Right atrium auricular region (tissue), 2 donors: ENCODE measurements at regions not wholly inside any gene's neighbourhood (a gene's known extent, or its start where the extent isn't known, plus 50 kb on each side); places are given as distances from the start of the nearest gene placed in this dataset.

ENCODE experiments used
- DNase-seq: peaks from one replicate; pipeline ENCODE4 v3.0.0-alpha.2; 2019; ENCODE audit warnings: low spot score
- H3K27ac ChIP-seq, 2 donors: fragments of 200-600 bp; sonication (generic); 1 replicate in 1 of 2; 2 replicates in 1 of 2; pipeline ENCODE4 v1.5.1; 2016 to 2019
- H3K27me3 ChIP-seq, 2 donors: fragments of 200-600 bp; sonication (generic); one replicate each; pipeline versions ENCODE4 v1.5.1 to v1.6.0; 2017 to 2019
- H3K36me3 ChIP-seq: fragments of 200-600 bp; sonication (generic); one replicate; pipeline ENCODE4 v1.5.1; 2016
- H3K4me1 ChIP-seq, 2 donors: fragments of 200-600 bp; sonication (generic); one replicate each; pipeline versions ENCODE4 v1.5.1 to v1.6.0; 2017 to 2019
- H3K4me3 ChIP-seq, 2 donors: fragments of 200-600 bp; sonication (generic); 1 replicate in 1 of 2; 2 replicates in 1 of 2; pipeline ENCODE4 v1.5.1; 2017 to 2019; ENCODE audit warnings: mild to moderate bottlenecking in 1 of 2, moderate library complexity in 1 of 2
- H3K9me3 ChIP-seq, 2 donors: fragments of 200-600 bp; sonication (generic); one replicate each; pipeline ENCODE4 v1.5.1; 2019
- TF ChIP-seq, protein P1 (sequence below), 2 donors: fragments of 200-600 bp; sonication (generic); IDR thresholded peaks; one replicate each; pipeline ENCODE4 v1.5.1; 2019; ENCODE audit warnings: antibody characterized with exemption in 2 of 2

DNA sequence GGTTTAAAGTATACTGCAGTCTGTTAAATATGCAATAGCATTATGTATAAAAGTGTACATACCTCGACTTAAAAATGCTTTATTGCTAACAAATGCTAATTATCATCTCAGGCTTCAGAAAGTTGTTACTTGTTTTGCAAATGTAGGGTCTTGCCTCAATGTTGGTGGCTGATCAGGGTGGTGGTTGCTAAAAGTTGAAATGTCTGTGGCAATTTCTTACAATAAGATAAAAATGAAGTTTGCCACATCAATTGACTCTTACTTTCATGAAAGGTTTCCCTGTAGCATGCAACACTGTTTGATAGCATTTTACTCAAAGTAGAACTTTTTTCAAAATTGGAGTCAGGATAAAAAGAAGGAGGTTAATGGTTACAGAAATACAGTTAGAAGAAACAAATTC, 407.7 kb upstream of the OR4E1 start:
- H3K27ac ChIP-seq, result no peak overlapping the region
- H3K4me3 ChIP-seq, result no peak overlapping the region
- no peaks in the 10 kb centered on the region for H3K4me1 ChIP-seq
- DNase-seq, result no peak
- H3K27me3 ChIP-seq, result no peaks in the 10 kb centered on the region
- H3K36me3 ChIP-seq, result no peaks in the 10 kb centered on the region
- TF ChIP-seq, protein P1, sequence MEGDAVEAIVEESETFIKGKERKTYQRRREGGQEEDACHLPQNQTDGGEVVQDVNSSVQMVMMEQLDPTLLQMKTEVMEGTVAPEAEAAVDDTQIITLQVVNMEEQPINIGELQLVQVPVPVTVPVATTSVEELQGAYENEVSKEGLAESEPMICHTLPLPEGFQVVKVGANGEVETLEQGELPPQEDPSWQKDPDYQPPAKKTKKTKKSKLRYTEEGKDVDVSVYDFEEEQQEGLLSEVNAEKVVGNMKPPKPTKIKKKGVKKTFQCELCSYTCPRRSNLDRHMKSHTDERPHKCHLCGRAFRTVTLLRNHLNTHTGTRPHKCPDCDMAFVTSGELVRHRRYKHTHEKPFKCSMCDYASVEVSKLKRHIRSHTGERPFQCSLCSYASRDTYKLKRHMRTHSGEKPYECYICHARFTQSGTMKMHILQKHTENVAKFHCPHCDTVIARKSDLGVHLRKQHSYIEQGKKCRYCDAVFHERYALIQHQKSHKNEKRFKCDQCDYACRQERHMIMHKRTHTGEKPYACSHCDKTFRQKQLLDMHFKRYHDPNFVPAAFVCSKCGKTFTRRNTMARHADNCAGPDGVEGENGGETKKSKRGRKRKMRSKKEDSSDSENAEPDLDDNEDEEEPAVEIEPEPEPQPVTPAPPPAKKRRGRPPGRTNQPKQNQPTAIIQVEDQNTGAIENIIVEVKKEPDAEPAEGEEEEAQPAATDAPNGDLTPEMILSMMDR (IDR thresholded peaks at IDR 0.05), result no peak
- H3K9me3 ChIP-seq, result no peaks in the 10 kb centered on the region

DNA sequence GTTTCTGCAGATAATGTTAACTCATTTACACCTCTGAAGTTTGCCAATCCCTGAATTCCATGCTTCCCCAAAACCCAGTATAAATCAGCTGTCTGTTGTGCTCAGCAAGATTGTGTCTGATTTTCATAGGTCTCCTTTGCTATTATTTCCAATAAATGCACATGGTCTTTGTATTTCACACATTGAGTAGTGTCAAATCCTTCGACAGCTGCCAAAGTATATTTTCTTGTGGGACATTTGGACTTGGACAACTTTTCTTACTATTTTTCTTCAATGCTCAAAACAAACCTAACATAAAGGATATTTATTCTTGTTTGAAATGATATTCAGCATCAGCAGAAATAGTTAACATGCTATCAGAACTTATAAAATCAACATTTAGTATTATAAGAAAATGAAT, 406.1 kb upstream of the OR4E1 start:
- TF ChIP-seq, protein P1 (IDR thresholded peaks at IDR 0.05), result no peak
- Histone ChIP-seq H3K4me3 (no peak overlapping the region), H3K27me3 (no peaks in the 10 kb centered on the region), H3K27ac (no peak overlapping the region), H3K36me3 (no peaks in the 10 kb centered on the region), H3K4me1 (no peaks in the 10 kb centered on the region), H3K9me3 (no peaks in the 10 kb centered on the region)
- DNase-seq, result no peak

DNA sequence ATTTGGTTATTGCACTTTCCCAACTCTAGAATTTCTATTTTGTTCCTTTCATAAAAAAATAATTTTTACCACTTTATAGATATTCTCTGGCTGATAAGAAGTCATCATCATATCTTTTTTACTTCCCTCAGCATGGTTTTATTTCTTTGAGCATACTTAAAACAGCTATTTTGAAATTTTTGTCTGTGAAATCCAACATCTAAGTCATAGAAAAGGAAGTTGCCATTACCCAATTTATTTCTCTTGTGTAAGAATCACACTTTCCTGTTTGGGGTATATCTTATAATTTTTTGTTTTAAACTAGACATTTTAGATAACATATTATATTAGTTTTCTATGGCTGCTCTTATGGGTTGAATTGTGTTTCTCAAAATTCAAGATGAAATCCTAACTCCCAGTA, 400.2 kb upstream of the OR4E1 start:
- H3K27me3 ChIP-seq, result no peaks in the 10 kb centered on the region

GRCh38 chr14:22071006-22071405, 397.4 kb upstream of the OR4E1 start:
- no peak for DNase-seq
- TF ChIP-seq, protein P1 (IDR thresholded peaks at IDR 0.05), result no peak
- no peak overlapping the region for H3K4me3 ChIP-seq
- peaks cover 0 to 10% of the 10 kb centered on the region in 2 donors for H3K4me1 ChIP-seq
- H3K27ac ChIP-seq, result no peak overlapping the region
- H3K27me3 ChIP-seq, result no peaks in the 10 kb centered on the region
- no peaks in the 10 kb centered on the region for H3K36me3 ChIP-seq
- H3K9me3 ChIP-seq, result peaks cover 0 to 7% of the 10 kb centered on the region in 2 donors

More for the DNA sequence above, 400.2 kb upstream of the OR4E1 start:
- Histone ChIP-seq H3K4me3 (no peak overlapping the region), H3K27ac (no peak overlapping the region), H3K4me1 (peaks cover 0 to 10% of the 10 kb centered on the region in 2 donors), H3K9me3 (peaks cover 0 to 7% of the 10 kb centered on the region in 2 donors), H3K36me3 (no peaks in the 10 kb centered on the region)
- no peak for DNase-seq
- TF ChIP-seq, protein P1 (IDR thresholded peaks at IDR 0.05), result no peak

- Histone ChIP-seq H3K4me3 (no peak overlapping the region), H3K36me3 (no peaks in the 10 kb centered on the region), H3K9me3 (peaks cover 0 to 7% of the 10 kb centered on the region in 2 donors), H3K27me3 (no peaks in the 10 kb centered on the region), H3K4me1 (peaks cover 0 to 10% of the 10 kb centered on the region in 2 donors), H3K27ac (no peak overlapping the region)
- TF ChIP-seq, protein P1 (IDR thresholded peaks at IDR 0.05), result no peak
- DNase-seq, result no peak
Observed at GRCh38 chr14:22070119-22070982, 396.7 kb upstream of the OR4E1 start.
